ENCODE measurements at regions not wholly inside any gene's neighbourhood (a gene's known extent, or its start where the extent isn't known, plus 50 kb on each side); places are given as distances from the start of the nearest gene placed in this dataset.

DNA sequence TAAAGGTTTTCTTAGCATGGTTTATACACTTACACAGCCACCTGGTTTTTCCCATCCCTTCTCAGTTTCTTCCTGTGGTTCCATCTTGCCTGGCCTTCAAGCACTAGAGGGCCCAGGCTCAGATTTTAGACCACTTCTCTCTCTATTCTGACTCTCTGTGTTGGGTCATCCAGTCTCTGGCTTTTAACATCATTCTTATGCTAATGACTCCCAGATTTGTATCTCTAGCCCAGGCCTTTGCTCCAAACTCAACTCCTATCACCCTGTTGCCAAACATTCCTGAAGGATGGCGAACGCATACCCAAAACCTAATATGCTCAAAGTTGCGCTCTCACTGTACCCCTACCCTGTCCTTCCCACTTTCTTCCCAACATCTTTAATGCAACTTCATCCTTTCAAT, 135.1 kb downstream of the SPATA19 start:
- Histone ChIP-seq H4K20me1 (replicated peaks; ENCODE audit: control insufficient read depth, insufficient read depth, low read length) (no peaks in the 10 kb centered on the region), H2AFZ (ENCODE audit: low read depth, low read length) (no peak overlapping the region), H3K4me2 (ENCODE audit: insufficient read depth, low read length) (no peak overlapping the region), H3K79me2 (ENCODE audit: control insufficient read depth, insufficient read depth, low read length) (no peaks in the 10 kb centered on the region), H3K36me3 (ENCODE audit: control insufficient read depth, insufficient read depth, low read length) (no peaks in the 10 kb centered on the region), H3K27ac (ENCODE audit: extremely low read depth, low read depth, low read length) (no peak overlapping the region), H3K27me3 (ENCODE audit: control insufficient read depth in 2 of 2, insufficient read depth in 2 of 2, low read length in 2 of 2) (no peaks in the 10 kb centered on the region), H3K9me1 (ENCODE audit: control insufficient read depth, insufficient read depth, low read length) (no peaks in the 10 kb centered on the region), H3K4me1 (replicated peaks in 1 of 2; ENCODE audit: control insufficient read depth in 2 of 2, insufficient read depth in 2 of 2, low read length in 2 of 2) (no peaks in the 10 kb centered on the region), H3K4me3 (no peak overlapping the region), H3K9ac (ENCODE audit: insufficient read depth in 1 of 2, low read depth in 2 of 2, low read length in 2 of 2) (no peak overlapping the region), H3K9me3 (replicated peaks; ENCODE audit: control insufficient read depth, insufficient read depth, low read depth, low read length) (no peaks in the 10 kb centered on the region)
- in situ Hi-C loops (cut with MboI) (no loop called here), intact Hi-C loops (cut with micrococcal nuclease) (no loop called here)
- CTCF ChIA-PET (ENCODE audit: low intra/inter-chr PET ratio): no interaction called here
- POLR2A ChIA-PET: no interaction called here
- DNase-seq (ENCODE audit: extremely low read depth in 1 of 4, low spot score in 3 of 4) (no peak), ATAC-seq (no peak), FAIRE-seq (no peak)
- WGBS (ENCODE audit: insufficient coverage, low coverage, missing lambda C conversion rate): 0% methylated on average over 3 of the region's 3 CpGs
- BruUV-seq (replicated peaks): no TSS peak
- no peak for TF ChIP-seq ZNF23 (CRISPR knock-in tag; IDR thresholded peaks at IDR 0.05)
- TF ChIP-seq PCBP2 (IDR thresholded peaks at IDR 0.05; ENCODE audit: low read depth, low read length, poor library complexity, severe bottlenecking): no peak
- no peak for TF ChIP-seq CREB1 (IDR thresholded peaks at IDR 0.05)
- TF ChIP-seq CREB1 (CRISPR knock-in tag; IDR thresholded peaks at IDR 0.05): no peak
- TF ChIP-seq IRF1 (CRISPR knock-in tag; IDR thresholded peaks at IDR 0.05; ENCODE audit: borderline replicate concordance): no peak
- TF ChIP-seq RHOXF2B (CRISPR knock-in tag; conservative IDR thresholded peaks at IDR 0.05): no peak
- TF ChIP-seq ZFP91 (CRISPR knock-in tag; IDR thresholded peaks at IDR 0.05): no peak
- no peak for TF ChIP-seq ZBTB1 (CRISPR knock-in tag; IDR thresholded peaks at IDR 0.05; ENCODE audit: borderline replicate concordance, low read depth)
- no peak for TF ChIP-seq ETV5 (CRISPR knock-in tag; IDR thresholded peaks at IDR 0.05; ENCODE audit: low read depth)
- no peak for TF ChIP-seq PTRF (tag; IDR thresholded peaks at IDR 0.05)
- TF ChIP-seq, protein P1, sequence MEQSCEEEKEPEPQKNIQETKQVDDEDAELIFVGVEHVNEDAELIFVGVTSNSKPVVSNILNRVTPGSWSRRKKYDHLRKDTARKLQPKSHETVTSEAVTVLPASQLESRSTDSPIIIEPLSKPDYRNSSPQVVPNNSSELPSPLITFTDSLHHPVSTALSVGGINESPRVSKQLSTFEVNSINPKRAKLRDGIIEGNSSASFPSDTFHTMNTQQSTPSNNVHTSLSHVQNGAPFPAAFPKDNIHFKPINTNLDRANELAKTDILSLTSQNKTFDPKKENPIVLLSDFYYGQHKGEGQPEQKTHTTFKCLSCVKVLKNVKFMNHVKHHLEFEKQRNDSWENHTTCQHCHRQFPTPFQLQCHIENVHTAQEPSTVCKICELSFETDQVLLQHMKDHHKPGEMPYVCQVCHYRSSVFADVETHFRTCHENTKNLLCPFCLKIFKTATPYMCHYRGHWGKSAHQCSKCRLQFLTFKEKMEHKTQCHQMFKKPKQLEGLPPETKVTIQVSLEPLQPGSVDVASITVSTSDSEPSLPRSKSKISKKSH (CRISPR knock-in tag; IDR thresholded peaks at IDR 0.05): no peak
- no peak for TF ChIP-seq ZNF12 (CRISPR knock-in tag; IDR thresholded peaks at IDR 0.05)
- TF ChIP-seq TARDBP (IDR thresholded peaks at IDR 0.05): no peak
- TF ChIP-seq, protein P2, sequence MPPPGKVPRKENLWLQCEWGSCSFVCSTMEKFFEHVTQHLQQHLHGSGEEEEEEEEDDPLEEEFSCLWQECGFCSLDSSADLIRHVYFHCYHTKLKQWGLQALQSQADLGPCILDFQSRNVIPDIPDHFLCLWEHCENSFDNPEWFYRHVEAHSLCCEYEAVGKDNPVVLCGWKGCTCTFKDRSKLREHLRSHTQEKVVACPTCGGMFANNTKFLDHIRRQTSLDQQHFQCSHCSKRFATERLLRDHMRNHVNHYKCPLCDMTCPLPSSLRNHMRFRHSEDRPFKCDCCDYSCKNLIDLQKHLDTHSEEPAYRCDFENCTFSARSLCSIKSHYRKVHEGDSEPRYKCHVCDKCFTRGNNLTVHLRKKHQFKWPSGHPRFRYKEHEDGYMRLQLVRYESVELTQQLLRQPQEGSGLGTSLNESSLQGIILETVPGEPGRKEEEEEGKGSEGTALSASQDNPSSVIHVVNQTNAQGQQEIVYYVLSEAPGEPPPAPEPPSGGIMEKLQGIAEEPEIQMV (tag; conservative IDR thresholded peaks at IDR 0.05; ENCODE audit: low read depth): no peak
- no peak for TF ChIP-seq ZNF24 (IDR thresholded peaks at IDR 0.05)
- no peak for TF ChIP-seq POLR2AphosphoS2 (IDR thresholded peaks at IDR 0.05; ENCODE audit: low read length)
- no peak for TF ChIP-seq ZBTB34 (CRISPR knock-in tag; IDR thresholded peaks at IDR 0.05)
- no peak for TF ChIP-seq RBM39 (optimal IDR thresholded peaks at IDR 0.05; ENCODE audit: low read depth, low read length)
- TF ChIP-seq E2F3 (CRISPR knock-in tag; IDR thresholded peaks at IDR 0.05): no peak
